ENCODE measurements at regions not wholly inside any gene's neighbourhood (a gene's known extent, or its start where the extent isn't known, plus 50 kb on each side); places are given as distances from the start of the nearest gene placed in this dataset.

- TF ChIP-seq ZNF274 (IDR thresholded peaks at IDR 0.05; ENCODE audit: low read depth, low read length) (no peak), YY1 (IDR thresholded peaks at IDR 0.05; ENCODE audit: insufficient read depth, insufficient read length) (no peak)
Observed at GRCh38 chr3:102682741-102683140, 247.9 kb downstream of the ZPLD1 start.
